ENCODE measurements at regions not wholly inside any gene's neighbourhood (a gene's known extent, or its start where the extent isn't known, plus 50 kb on each side); places are given as distances from the start of the nearest gene placed in this dataset.

DNA sequence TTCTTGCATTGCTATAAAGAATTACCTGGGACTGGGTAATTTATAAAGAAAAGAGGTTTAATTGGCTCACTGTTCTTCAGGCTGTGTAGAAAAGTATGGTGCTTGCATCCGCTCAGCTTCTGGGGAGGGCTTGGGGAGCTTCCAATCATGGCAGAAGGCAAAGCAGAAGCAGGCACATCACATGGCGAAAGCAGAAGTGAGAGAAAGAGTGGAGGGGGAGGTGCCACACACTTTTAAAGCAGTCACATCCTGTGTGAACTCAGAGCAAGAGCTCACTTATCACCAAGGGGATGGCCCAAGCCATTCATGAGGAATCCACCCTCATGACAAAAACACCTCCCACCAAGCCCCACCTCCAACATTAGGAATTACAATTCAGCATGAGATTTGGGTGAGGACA is 303.5 kb downstream of the OTUD1 start:
- H3K4me1 ChIP-seq (ENCODE audit: low read depth, poor library complexity, severe bottlenecking), result no peaks in the 10 kb centered on the region
- H4K20me1 ChIP-seq (ENCODE audit: insufficient read depth), result no peaks in the 10 kb centered on the region
- H3K36me3 ChIP-seq (ENCODE audit: insufficient read depth), result no peaks in the 10 kb centered on the region
- TF ChIP-seq, protein P1, sequence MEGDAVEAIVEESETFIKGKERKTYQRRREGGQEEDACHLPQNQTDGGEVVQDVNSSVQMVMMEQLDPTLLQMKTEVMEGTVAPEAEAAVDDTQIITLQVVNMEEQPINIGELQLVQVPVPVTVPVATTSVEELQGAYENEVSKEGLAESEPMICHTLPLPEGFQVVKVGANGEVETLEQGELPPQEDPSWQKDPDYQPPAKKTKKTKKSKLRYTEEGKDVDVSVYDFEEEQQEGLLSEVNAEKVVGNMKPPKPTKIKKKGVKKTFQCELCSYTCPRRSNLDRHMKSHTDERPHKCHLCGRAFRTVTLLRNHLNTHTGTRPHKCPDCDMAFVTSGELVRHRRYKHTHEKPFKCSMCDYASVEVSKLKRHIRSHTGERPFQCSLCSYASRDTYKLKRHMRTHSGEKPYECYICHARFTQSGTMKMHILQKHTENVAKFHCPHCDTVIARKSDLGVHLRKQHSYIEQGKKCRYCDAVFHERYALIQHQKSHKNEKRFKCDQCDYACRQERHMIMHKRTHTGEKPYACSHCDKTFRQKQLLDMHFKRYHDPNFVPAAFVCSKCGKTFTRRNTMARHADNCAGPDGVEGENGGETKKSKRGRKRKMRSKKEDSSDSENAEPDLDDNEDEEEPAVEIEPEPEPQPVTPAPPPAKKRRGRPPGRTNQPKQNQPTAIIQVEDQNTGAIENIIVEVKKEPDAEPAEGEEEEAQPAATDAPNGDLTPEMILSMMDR (conservative IDR thresholded peaks at IDR 0.05; ENCODE audit: low read depth, low read length), result no peak
- no peak overlapping the region for H3K9ac ChIP-seq
- H2AFZ ChIP-seq (ENCODE audit: low read depth), result no peak overlapping the region
- no peak overlapping the region for H3K27ac ChIP-seq
- H3K79me2 ChIP-seq (ENCODE audit: insufficient read depth, low read depth), result no peaks in the 10 kb centered on the region
- no peak overlapping the region for H3K4me3 ChIP-seq (IDR thresholded peaks at IDR 0.05; ENCODE audit: insufficient read depth, low read depth, low read length)
- no peaks in the 10 kb centered on the region for H3K27me3 ChIP-seq (ENCODE audit: insufficient read depth, low read depth)
- no peak overlapping the region for H3K4me2 ChIP-seq

DNA sequence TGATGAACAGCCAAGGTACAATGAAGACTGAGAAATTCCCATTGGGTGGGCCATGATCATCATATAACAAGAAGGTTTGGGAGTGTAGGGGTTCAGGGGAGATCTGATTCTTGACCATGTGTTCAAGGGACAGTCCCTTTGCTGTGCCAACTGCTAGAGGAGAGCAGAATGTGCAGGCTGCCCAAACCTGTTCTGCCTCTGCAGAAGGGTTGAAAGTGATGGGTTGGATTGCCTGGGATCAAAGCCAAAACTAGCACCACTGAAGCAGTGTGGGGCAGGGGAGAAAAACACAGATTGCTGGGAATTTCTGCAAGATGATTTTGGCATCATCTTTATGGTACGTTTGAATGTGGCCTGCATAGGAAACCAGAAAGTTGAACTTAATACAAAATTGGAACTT is 303.9 kb downstream of the OTUD1 start:
- no peaks in the 10 kb centered on the region for H3K4me1 ChIP-seq (ENCODE audit: low read depth, poor library complexity, severe bottlenecking)
- no peaks in the 10 kb centered on the region for H3K36me3 ChIP-seq (ENCODE audit: insufficient read depth)
- H4K20me1 ChIP-seq (ENCODE audit: insufficient read depth), result no peaks in the 10 kb centered on the region
- no peak overlapping the region for H3K4me3 ChIP-seq (IDR thresholded peaks at IDR 0.05; ENCODE audit: insufficient read depth, low read depth, low read length)
- no peaks in the 10 kb centered on the region for H3K79me2 ChIP-seq (ENCODE audit: insufficient read depth, low read depth)
- TF ChIP-seq, protein P1 (conservative IDR thresholded peaks at IDR 0.05; ENCODE audit: low read depth, low read length), result no peak
- H2AFZ ChIP-seq (ENCODE audit: low read depth), result no peak overlapping the region
- H3K27ac ChIP-seq, result no peak overlapping the region
- H3K27me3 ChIP-seq (ENCODE audit: insufficient read depth, low read depth), result no peaks in the 10 kb centered on the region
- H3K9ac ChIP-seq, result no peak overlapping the region
- no peak overlapping the region for H3K4me2 ChIP-seq

DNA sequence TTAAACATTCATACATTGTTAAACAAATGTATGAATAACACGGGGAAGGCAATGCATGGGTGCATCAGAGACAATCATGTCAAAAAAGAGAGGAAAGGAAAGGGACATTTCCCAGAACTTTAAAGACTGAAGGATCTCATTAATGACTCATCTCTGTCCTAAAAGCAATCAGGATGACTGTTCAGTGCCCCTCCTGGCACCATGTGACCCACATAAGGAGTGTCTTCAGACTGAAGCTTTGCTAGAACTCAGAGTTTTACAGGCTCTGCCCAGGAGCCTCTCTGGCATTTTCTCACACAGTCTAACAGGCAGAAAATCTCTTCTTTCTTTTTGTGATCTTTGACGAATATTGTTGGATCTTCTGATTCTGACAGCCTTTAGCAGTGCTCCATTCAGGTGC is 315.3 kb downstream of the OTUD1 start:
- Histone ChIP-seq H3K9ac (no peak overlapping the region), H3K27me3 (ENCODE audit: insufficient read depth, low read depth) (no peaks in the 10 kb centered on the region), H3K36me3 (ENCODE audit: insufficient read depth) (no peaks in the 10 kb centered on the region), H3K4me1 (ENCODE audit: low read depth, poor library complexity, severe bottlenecking) (no peaks in the 10 kb centered on the region), H3K4me2 (no peak overlapping the region), H4K20me1 (ENCODE audit: insufficient read depth) (no peaks in the 10 kb centered on the region), H2AFZ (ENCODE audit: low read depth) (no peak overlapping the region), H3K79me2 (ENCODE audit: insufficient read depth, low read depth) (no peaks in the 10 kb centered on the region), H3K27ac (no peak overlapping the region), H3K4me3 (IDR thresholded peaks at IDR 0.05; ENCODE audit: insufficient read depth, low read depth, low read length) (no peak overlapping the region)
- TF ChIP-seq, protein P1 (conservative IDR thresholded peaks at IDR 0.05; ENCODE audit: low read depth, low read length), result no peak

DNA sequence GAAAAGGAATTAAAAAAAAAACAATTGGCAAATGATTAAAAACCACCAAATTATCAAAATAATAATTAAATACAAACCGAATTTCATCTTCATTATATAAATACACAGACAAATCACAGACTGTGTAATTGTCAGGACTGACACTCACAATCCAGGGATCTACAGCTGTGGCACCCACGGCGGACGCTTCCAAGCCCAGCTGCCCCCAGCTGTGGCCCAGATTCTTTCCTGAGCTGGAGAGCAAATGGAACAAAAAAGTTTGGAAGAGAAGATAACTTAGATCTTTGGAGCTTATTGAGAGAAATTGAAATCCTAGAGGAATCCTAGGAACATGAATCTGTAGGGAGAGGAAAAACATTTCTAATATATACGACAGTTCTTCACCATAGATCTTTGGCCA is 316.1 kb downstream of the OTUD1 start:
- TF ChIP-seq, protein P1 (conservative IDR thresholded peaks at IDR 0.05; ENCODE audit: low read depth, low read length), result no peak
- Histone ChIP-seq H2AFZ (ENCODE audit: low read depth) (no peak overlapping the region), H3K4me2 (no peak overlapping the region), H3K9ac (no peak overlapping the region), H3K4me3 (IDR thresholded peaks at IDR 0.05; ENCODE audit: insufficient read depth, low read depth, low read length) (no peak overlapping the region), H3K27me3 (ENCODE audit: insufficient read depth, low read depth) (no peaks in the 10 kb centered on the region), H4K20me1 (ENCODE audit: insufficient read depth) (no peaks in the 10 kb centered on the region), H3K36me3 (ENCODE audit: insufficient read depth) (no peaks in the 10 kb centered on the region), H3K79me2 (ENCODE audit: insufficient read depth, low read depth) (no peaks in the 10 kb centered on the region), H3K4me1 (ENCODE audit: low read depth, poor library complexity, severe bottlenecking) (no peaks in the 10 kb centered on the region), H3K27ac (no peak overlapping the region)

DNA sequence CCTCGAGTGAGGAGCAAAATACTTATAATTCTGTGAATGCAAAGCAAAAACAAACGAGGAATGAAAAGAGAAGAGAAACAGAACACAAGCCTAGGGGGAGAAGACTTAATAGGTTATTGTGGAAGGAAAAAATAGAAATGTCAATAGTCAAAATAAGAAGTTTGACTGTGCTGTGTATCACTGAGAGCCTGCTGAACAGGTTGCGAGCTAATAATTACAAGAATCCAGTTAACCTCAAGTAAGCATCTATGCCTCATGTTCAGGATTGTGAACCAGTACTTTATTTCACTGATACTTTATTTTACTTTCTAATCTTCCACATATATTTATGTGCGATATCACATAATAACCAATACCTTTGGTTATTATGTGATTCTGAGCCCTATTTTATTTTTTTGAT is 316.7 kb downstream of the OTUD1 start:
- Histone ChIP-seq H3K79me2 (ENCODE audit: insufficient read depth, low read depth) (no peaks in the 10 kb centered on the region), H4K20me1 (ENCODE audit: insufficient read depth) (no peaks in the 10 kb centered on the region), H3K4me1 (ENCODE audit: low read depth, poor library complexity, severe bottlenecking) (no peaks in the 10 kb centered on the region), H3K4me2 (no peak overlapping the region), H3K9ac (no peak overlapping the region), H3K36me3 (ENCODE audit: insufficient read depth) (no peaks in the 10 kb centered on the region), H3K27me3 (ENCODE audit: insufficient read depth, low read depth) (no peaks in the 10 kb centered on the region), H3K4me3 (IDR thresholded peaks at IDR 0.05; ENCODE audit: insufficient read depth, low read depth, low read length) (no peak overlapping the region), H3K27ac (no peak overlapping the region), H2AFZ (ENCODE audit: low read depth) (no peak overlapping the region)
- TF ChIP-seq, protein P1 (conservative IDR thresholded peaks at IDR 0.05; ENCODE audit: low read depth, low read length), result no peak

Data from KMS-11 (cell line).